IPS DF 4.7 (cell line): ENCODE measurements at regions not wholly inside any gene's neighbourhood (a gene's known extent, or its start where the extent isn't known, plus 50 kb on each side); places are given as distances from the start of the nearest gene placed in this dataset.

Experiments used
- DNase-seq: peaks from one replicate; pipeline ENCODE4 v3.0.0-alpha.2; 2013; ENCODE audit warnings: low spot score; ENCODE audit errors: extremely low read depth

- DNase-seq = no peak
These were observed 963.6 kb downstream of the BRD1 start for GRCh38 chr22:48863965-48864528.

GRCh38 chr22:48860557-48860956 is 967.1 kb downstream of the BRD1 start:
- DNase-seq = no peak

GRCh38 chr22:48858856-48859255 is 968.8 kb downstream of the BRD1 start:
- DNase-seq = no peak

GRCh38 chr22:48858121-48858520 is 969.6 kb downstream of the BRD1 start:
- no peak for DNase-seq

GRCh38 chr22:48857202-48857805 is 970.4 kb downstream of the BRD1 start:
- DNase-seq = no peak

- DNase-seq = no peak
These were observed 971.4 kb downstream of the BRD1 start for GRCh38 chr22:48856308-48856615.

- DNase-seq = no peak
These were observed 971.9 kb downstream of the BRD1 start for GRCh38 chr22:48855593-48856307.

- no peak for DNase-seq
These were observed 972.7 kb downstream of the BRD1 start for GRCh38 chr22:48855013-48855412.

- no peak for DNase-seq
These were observed 973.9 kb downstream of the BRD1 start for GRCh38 chr22:48853627-48854240.

GRCh38 chr22:48851933-48852549 is 975.6 kb downstream of the BRD1 start:
- no peak for DNase-seq

GRCh38 chr22:48850658-48851287 is 976.9 kb downstream of the BRD1 start:
- DNase-seq = no peak

GRCh38 chr22:48849963-48850657 is 977.6 kb downstream of the BRD1 start:
- no peak for DNase-seq

- no peak for DNase-seq
These were observed 978.3 kb downstream of the BRD1 start for GRCh38 chr22:48849219-48849912.

GRCh38 chr22:48846200-48846599 is 981.5 kb downstream of the BRD1 start:
- DNase-seq = no peak

- no peak for DNase-seq
These were observed 982.2 kb downstream of the BRD1 start for GRCh38 chr22:48845356-48845936.

GRCh38 chr22:48844056-48844675 is 983.5 kb downstream of the BRD1 start:
- DNase-seq = no peak

- no peak for DNase-seq
These were observed 984.0 kb downstream of the BRD1 start for GRCh38 chr22:48843640-48844039.

- DNase-seq = no peak
These were observed 984.7 kb downstream of the BRD1 start for GRCh38 chr22:48842976-48843375.

GRCh38 chr22:48842583-48842945 is 985.1 kb downstream of the BRD1 start:
- DNase-seq = no peak
